SK-N-SH treated with all-trans-retinoic acid at 6 μM for 48 hours (cell line): ENCODE measurements at regions not wholly inside any gene's neighbourhood (a gene's known extent, or its start where the extent isn't known, plus 50 kb on each side); places are given as distances from the start of the nearest gene placed in this dataset.

Experiments
- ATAC-seq: fragments of 200-7000 bp; cut with Tn5 transposase; 3 replicates; pipeline ENCODE4 v1.9.1; 2020; ENCODE audit warnings: mild to moderate bottlenecking, moderate library complexity
- BACH2 ChIP-seq: fragments of 250-450 bp; sonication (Bioruptor Pico); IDR thresholded peaks from 2 replicates; pipeline ENCODE4 v1.9.0; 2021; ENCODE audit warnings: mild to moderate bottlenecking, borderline replicate concordance
- CREB5 ChIP-seq: fragments of 250-450 bp; sonication (Bioruptor Pico); IDR thresholded peaks from 2 replicates; pipeline ENCODE4 v1.5.1; 2020; ENCODE audit warnings: low read depth, mild to moderate bottlenecking, moderate library complexity
- ESRRG ChIP-seq: fragments of 250-450 bp; sonication (Bioruptor Pico); IDR thresholded peaks from 2 replicates; pipeline ENCODE4 v1.6.1; 2021; ENCODE audit warnings: mild to moderate bottlenecking
- GLIS3 ChIP-seq: fragments of 250-450 bp; sonication (Bioruptor Pico); IDR thresholded peaks from 2 replicates; pipeline ENCODE4 v1.5.0; 2020; ENCODE audit warnings: mild to moderate bottlenecking, moderate library complexity
- OSR1 ChIP-seq: fragments of 250-450 bp; sonication (Bioruptor Pico); IDR thresholded peaks from 2 replicates; pipeline ENCODE4 v1.8.0; 2022; ENCODE audit warnings: moderate library complexity, mild to moderate bottlenecking, inconsistent platforms
- POU6F1 ChIP-seq: fragments of 250-450 bp; sonication (Bioruptor Pico); IDR thresholded peaks from 2 replicates; pipeline ENCODE4 v1.8.0; 2021; ENCODE audit warnings: low read depth, mild to moderate bottlenecking, moderate library complexity, borderline replicate concordance
- PPARA ChIP-seq: fragments of 250-450 bp; sonication (Bioruptor Pico); IDR thresholded peaks from 2 replicates; pipeline ENCODE4 v1.5.0; 2020; ENCODE audit warnings: mild to moderate bottlenecking, borderline replicate concordance
- RARB ChIP-seq: fragments of 250-450 bp; sonication (Bioruptor Pico); IDR thresholded peaks from 2 replicates; pipeline ENCODE4 v1.8.0; 2021; ENCODE audit warnings: mild to moderate bottlenecking, moderate library complexity
- TOX ChIP-seq: fragments of 250-450 bp; sonication (Bioruptor Pico); IDR thresholded peaks from 2 replicates; pipeline ENCODE4 v1.8.0; 2021; ENCODE audit warnings: mild to moderate bottlenecking, moderate library complexity, borderline replicate concordance
- ZC3H10 ChIP-seq: fragments of 250-450 bp; sonication (Bioruptor Pico); IDR thresholded peaks from 2 replicates; pipeline ENCODE4 v1.5.1; 2021; ENCODE audit warnings: mild to moderate bottlenecking, moderate library complexity
- ZFP30 ChIP-seq: fragments of 450-650 bp; formaldehyde crosslinking; IDR thresholded peaks from 2 replicates; pipeline ENCODE4 v1.5.0; 2022; ENCODE audit warnings: mild to moderate bottlenecking, moderate library complexity
- ZNF565 ChIP-seq: fragments of 450-650 bp; formaldehyde crosslinking; conservative IDR thresholded peaks from 2 replicates; pipeline ENCODE4 v1.5.0; 2020; ENCODE audit warnings: low read depth, mild to moderate bottlenecking, moderate library complexity
- ZNF70 ChIP-seq: fragments of 450-650 bp; formaldehyde crosslinking; IDR thresholded peaks from 2 replicates; pipeline ENCODE4 v1.5.0; 2020; ENCODE audit warnings: mild to moderate bottlenecking, moderate library complexity
- ZNF8 ChIP-seq: fragments of 450-650 bp; formaldehyde crosslinking; IDR thresholded peaks from 2 replicates; pipeline ENCODE4 v1.5.0; 2020; ENCODE audit warnings: mild to moderate bottlenecking, moderate library complexity
- TF ChIP-seq, protein P1 (sequence below): fragments of 250-450 bp; sonication (Bioruptor Pico); IDR thresholded peaks from 2 replicates; pipeline ENCODE4 v1.5.1; 2021; ENCODE audit warnings: mild to moderate bottlenecking, moderate library complexity
- TF ChIP-seq, protein P2 (sequence below): fragments of 250-450 bp; sonication (Bioruptor Pico); IDR thresholded peaks from 2 replicates; pipeline ENCODE4 v1.8.0; 2020; ENCODE audit warnings: mild to moderate bottlenecking, moderate library complexity, borderline replicate concordance
- TF ChIP-seq, protein P3 (sequence below): fragments of 250-450 bp; sonication (Bioruptor Pico); IDR thresholded peaks from 2 replicates; pipeline ENCODE4 v1.5.0; 2020; ENCODE audit warnings: mild to moderate bottlenecking, moderate library complexity

DNA sequence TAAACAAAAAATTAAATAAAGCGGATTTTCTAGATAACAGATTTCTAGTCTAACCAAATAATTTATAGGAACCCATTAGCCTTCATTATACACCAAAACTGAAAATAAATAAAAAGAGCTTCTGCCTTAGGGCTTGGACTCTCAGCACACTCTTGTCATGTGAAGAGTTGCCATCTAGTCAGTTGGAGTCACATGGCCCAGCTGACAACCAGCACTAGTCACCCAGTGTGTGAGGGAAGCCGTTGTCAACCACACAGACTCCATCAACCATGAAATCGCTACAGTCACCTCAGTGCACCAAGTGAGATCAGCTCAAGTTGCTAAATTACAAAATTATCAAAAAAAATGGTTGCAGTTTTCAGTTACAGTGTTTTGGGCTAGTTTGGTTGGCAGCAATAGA, 470.0 kb downstream of the GASK1B start:
- TF ChIP-seq ZFP30 (CRISPR knock-in tag) (no peak), OSR1 (CRISPR knock-in tag) (no peak), CREB5 (CRISPR knock-in tag) (no peak), ZNF70 (no peak), POU6F1 (CRISPR knock-in tag) (no peak), GLIS3 (CRISPR knock-in tag) (no peak), RARB (CRISPR knock-in tag) (no peak), ESRRG (no peak), ZNF565 (no peak), ZNF8 (CRISPR knock-in tag) (no peak), TOX (CRISPR knock-in tag) (no peak), ZC3H10 (CRISPR knock-in tag) (no peak)
- TF ChIP-seq, protein P1, sequence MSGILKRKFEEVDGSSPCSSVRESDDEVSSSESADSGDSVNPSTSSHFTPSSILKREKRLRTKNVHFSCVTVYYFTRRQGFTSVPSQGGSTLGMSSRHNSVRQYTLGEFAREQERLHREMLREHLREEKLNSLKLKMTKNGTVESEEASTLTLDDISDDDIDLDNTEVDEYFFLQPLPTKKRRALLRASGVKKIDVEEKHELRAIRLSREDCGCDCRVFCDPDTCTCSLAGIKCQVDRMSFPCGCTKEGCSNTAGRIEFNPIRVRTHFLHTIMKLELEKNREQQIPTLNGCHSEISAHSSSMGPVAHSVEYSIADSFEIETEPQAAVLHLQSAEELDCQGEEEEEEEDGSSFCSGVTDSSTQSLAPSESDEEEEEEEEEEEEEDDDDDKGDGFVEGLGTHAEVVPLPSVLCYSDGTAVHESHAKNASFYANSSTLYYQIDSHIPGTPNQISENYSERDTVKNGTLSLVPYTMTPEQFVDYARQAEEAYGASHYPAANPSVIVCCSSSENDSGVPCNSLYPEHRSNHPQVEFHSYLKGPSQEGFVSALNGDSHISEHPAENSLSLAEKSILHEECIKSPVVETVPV (CRISPR knock-in tag): no peak
- TF ChIP-seq, protein P2, sequence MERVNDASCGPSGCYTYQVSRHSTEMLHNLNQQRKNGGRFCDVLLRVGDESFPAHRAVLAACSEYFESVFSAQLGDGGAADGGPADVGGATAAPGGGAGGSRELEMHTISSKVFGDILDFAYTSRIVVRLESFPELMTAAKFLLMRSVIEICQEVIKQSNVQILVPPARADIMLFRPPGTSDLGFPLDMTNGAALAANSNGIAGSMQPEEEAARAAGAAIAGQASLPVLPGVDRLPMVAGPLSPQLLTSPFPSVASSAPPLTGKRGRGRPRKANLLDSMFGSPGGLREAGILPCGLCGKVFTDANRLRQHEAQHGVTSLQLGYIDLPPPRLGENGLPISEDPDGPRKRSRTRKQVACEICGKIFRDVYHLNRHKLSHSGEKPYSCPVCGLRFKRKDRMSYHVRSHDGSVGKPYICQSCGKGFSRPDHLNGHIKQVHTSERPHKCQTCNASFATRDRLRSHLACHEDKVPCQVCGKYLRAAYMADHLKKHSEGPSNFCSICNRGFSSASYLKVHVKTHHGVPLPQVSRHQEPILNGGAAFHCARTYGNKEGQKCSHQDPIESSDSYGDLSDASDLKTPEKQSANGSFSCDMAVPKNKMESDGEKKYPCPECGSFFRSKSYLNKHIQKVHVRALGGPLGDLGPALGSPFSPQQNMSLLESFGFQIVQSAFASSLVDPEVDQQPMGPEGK (CRISPR knock-in tag): no peak
- TF ChIP-seq, all 23 proteins: peak for 0
- ATAC-seq: no peak

DNA sequence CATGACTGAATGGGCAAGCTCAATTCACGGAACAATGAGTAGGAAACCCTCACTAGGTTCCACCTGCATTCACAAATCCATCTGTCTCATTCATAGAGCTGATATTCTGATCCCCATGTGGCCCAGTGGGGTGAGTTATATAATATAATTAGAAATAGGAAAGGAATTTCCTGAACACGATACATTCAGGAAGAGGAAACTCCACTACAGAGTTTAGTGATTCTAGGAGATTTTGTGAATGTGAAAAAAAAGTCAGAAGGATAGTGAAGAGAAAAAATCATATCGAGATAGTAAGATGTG, 471.2 kb downstream of the GASK1B start:
- no peak for ATAC-seq
- TF ChIP-seq TOX (CRISPR knock-in tag): no peak
- TF ChIP-seq BACH2 (CRISPR knock-in tag): no peak
- TF ChIP-seq, protein P2 (CRISPR knock-in tag): no peak
- no peak for TF ChIP-seq ZC3H10 (CRISPR knock-in tag)
- no peak for TF ChIP-seq PPARA (CRISPR knock-in tag)
- TF ChIP-seq ZNF8 (CRISPR knock-in tag): no peak
- TF ChIP-seq, protein P3, sequence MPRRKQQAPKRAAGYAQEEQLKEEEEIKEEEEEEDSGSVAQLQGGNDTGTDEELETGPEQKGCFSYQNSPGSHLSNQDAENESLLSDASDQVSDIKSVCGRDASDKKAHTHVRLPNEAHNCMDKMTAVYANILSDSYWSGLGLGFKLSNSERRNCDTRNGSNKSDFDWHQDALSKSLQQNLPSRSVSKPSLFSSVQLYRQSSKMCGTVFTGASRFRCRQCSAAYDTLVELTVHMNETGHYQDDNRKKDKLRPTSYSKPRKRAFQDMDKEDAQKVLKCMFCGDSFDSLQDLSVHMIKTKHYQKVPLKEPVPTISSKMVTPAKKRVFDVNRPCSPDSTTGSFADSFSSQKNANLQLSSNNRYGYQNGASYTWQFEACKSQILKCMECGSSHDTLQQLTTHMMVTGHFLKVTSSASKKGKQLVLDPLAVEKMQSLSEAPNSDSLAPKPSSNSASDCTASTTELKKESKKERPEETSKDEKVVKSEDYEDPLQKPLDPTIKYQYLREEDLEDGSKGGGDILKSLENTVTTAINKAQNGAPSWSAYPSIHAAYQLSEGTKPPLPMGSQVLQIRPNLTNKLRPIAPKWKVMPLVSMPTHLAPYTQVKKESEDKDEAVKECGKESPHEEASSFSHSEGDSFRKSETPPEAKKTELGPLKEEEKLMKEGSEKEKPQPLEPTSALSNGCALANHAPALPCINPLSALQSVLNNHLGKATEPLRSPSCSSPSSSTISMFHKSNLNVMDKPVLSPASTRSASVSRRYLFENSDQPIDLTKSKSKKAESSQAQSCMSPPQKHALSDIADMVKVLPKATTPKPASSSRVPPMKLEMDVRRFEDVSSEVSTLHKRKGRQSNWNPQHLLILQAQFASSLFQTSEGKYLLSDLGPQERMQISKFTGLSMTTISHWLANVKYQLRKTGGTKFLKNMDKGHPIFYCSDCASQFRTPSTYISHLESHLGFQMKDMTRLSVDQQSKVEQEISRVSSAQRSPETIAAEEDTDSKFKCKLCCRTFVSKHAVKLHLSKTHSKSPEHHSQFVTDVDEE: no peak

DNA sequence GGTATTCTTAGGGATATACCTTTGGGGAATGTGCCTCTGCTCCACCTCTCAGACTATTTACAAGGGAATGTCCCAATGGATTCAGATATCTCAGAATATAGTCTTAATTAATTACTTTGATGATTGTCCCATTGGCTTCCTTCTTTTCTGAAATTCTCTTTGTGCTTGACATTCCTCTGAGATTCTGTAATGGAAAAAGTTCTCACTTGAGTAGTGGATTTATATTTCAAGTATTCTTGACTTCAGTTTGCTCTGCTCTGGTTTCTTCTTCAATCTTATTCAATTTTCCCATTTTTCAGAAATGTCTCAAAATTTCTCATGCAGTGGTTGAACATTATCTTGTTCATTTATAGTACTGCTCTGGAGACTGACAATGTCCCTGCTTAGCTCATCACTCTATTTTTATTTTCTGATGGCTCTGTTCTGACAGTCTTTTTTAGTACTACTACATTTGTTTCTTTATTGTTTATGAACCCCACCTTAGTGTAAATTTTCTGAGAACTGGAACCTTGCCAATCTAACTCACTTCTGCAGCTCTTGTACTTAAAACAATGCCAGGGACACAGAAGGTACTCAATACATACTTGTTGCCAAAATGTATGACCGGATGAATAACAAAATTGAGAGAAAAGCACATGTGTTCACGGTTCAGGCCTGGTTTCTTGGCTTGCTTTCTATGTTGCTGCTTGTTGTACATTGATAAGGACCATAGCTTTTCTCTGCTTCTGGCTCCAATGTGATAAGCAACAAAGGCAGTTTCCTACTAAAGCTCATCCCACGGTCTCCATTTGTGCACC, 471.7 kb downstream of the GASK1B start:
- no peak for ATAC-seq

More for the DNA sequence above, 471.7 kb downstream of the GASK1B start:
- no peak for TF ChIP-seq PPARA (CRISPR knock-in tag)
- no peak for TF ChIP-seq ZFP30 (CRISPR knock-in tag)
- TF ChIP-seq ZNF8 (CRISPR knock-in tag): no peak
